OCI-LY7 (cell line): ENCODE measurements at regions not wholly inside any gene's neighbourhood (a gene's known extent, or its start where the extent isn't known, plus 50 kb on each side); places are given as distances from the start of the nearest gene placed in this dataset.

Experiments used
- CTCF ChIP-seq: fragments of 200-600 bp; sonication (generic); conservative IDR thresholded peaks from 2 replicates; pipeline ENCODE4 v1.5.1; 2014; ENCODE audit warnings: mild to moderate bottlenecking, antibody characterized with exemption, low read length, moderate library complexity, mixed read lengths
- EZH2phosphoT487 ChIP-seq: fragments of 200-600 bp; sonication (generic); IDR thresholded peaks from 2 replicates; pipeline ENCODE4 v1.6.1; 2018; ENCODE audit warnings: low read depth, borderline replicate concordance, mild to moderate bottlenecking, mixed run types, antibody characterized with exemption, low read length, moderate library complexity, mixed read lengths

- TF ChIP-seq CTCF (no peak), EZH2phosphoT487 (no peak)
Measured at GRCh38 chr6:3908223-3908622, 59.0 kb downstream of the FAM50B start.
